Neural progenitor cell (in vitro differentiated cells): ENCODE measurements at regions not wholly inside any gene's neighbourhood (a gene's known extent, or its start where the extent isn't known, plus 50 kb on each side); places are given as distances from the start of the nearest gene placed in this dataset.

Experiments used
- DNase-seq: peaks from one replicate; pipeline ENCODE4 v3.0.0-alpha.2; 2016; ENCODE audit warnings: low spot score
- H2AFZ ChIP-seq: fragments of 200-600 bp; sonication (generic); replicated peaks from 2 replicates; pipeline ENCODE4 v1.6.1; 2016; ENCODE audit warnings: antibody characterized with exemption
- H3F3A ChIP-seq: fragments of 200-600 bp; sonication (generic); 2 replicates; pipeline ENCODE4 v1.6.1; 2016; ENCODE audit warnings: antibody characterized with exemption, low read depth
- H3K27ac ChIP-seq: fragments of 200-600 bp; sonication (generic); 2 replicates; pipeline ENCODE4 v1.5.1; 2016; ENCODE audit warnings: mild to moderate bottlenecking
- H3K27me3 ChIP-seq: fragments of 200-600 bp; sonication (generic); 2 replicates; pipeline ENCODE4 v1.6.1; 2016; ENCODE audit warnings: mild to moderate bottlenecking, moderate library complexity
- H3K36me3 ChIP-seq: fragments of 200-600 bp; sonication (generic); 2 replicates; pipeline ENCODE4 v1.5.1; 2016
- H3K4me1 ChIP-seq: fragments of 200-600 bp; sonication (generic); 2 replicates; pipeline ENCODE4 v1.6.1; 2016; ENCODE audit warnings: mixed run types
- H3K4me2 ChIP-seq: fragments of 200-600 bp; sonication (generic); 2 replicates; pipeline ENCODE4 v1.6.1; 2016
- H3K4me3 ChIP-seq: fragments of 200-600 bp; sonication (generic); 2 replicates; pipeline ENCODE4 v1.5.1; 2016
- H3K79me2 ChIP-seq: fragments of 200-600 bp; sonication (generic); 2 replicates; pipeline ENCODE4 v1.6.1; 2016; ENCODE audit warnings: low read depth
- H3K9ac ChIP-seq: fragments of 200-600 bp; sonication (generic); 2 replicates; pipeline ENCODE4 v1.6.1; 2016
- H3K9me3 ChIP-seq: fragments of 200-600 bp; sonication (generic); 2 replicates; pipeline ENCODE4 v1.5.1; 2016; ENCODE audit warnings: low read depth
- H4K20me1 ChIP-seq: fragments of 200-600 bp; sonication (generic); 2 replicates; pipeline ENCODE4 v1.6.1; 2016; ENCODE audit warnings: low read depth
- H3K27ac Mint-ChIP-seq: 3 replicates; pipeline ENCODE4 v1.8.0; 2021; ENCODE audit warnings: mixed read lengths
- H3K27me3 Mint-ChIP-seq: 2 replicates; pipeline ENCODE4 v1.8.0; 2022; ENCODE audit warnings: low read depth, mild to moderate bottlenecking, inconsistent platforms, moderate library complexity, mixed read lengths; ENCODE audit not compliant: insufficient read depth
- H3K36me3 Mint-ChIP-seq: 3 replicates; pipeline ENCODE4 v1.8.0; 2021; ENCODE audit warnings: mixed read lengths
- H3K4me1 Mint-ChIP-seq: 3 replicates; pipeline ENCODE4 v1.8.0; 2021; ENCODE audit warnings: mixed read lengths
- H3K4me3 Mint-ChIP-seq: 3 replicates; pipeline ENCODE4 v1.8.0; 2021; ENCODE audit warnings: mild to moderate bottlenecking, moderate library complexity, mixed read lengths
- H3K9me3 Mint-ChIP-seq: 3 replicates; pipeline ENCODE4 v1.8.0; 2020; ENCODE audit warnings: mixed read lengths
- CTCF ChIP-seq: fragments of 200-600 bp; sonication (generic); IDR thresholded peaks from 2 replicates; pipeline ENCODE4 v1.5.1; 2017; ENCODE audit warnings: antibody characterized with exemption, mild to moderate bottlenecking
- EZH2 ChIP-seq: fragments of 200-600 bp; sonication (generic); IDR thresholded peaks from 2 replicates; pipeline ENCODE4 v1.6.1; 2017; ENCODE audit warnings: antibody characterized with exemption, mild to moderate bottlenecking, moderate library complexity
- EZH2phosphoT487 ChIP-seq: fragments of 200-600 bp; sonication (generic); IDR thresholded peaks from 2 replicates; pipeline ENCODE4 v1.6.1; 2017; ENCODE audit warnings: antibody characterized with exemption

- Histone ChIP-seq H3F3A (no peaks in the 10 kb centered on the region), H3K27me3 (no peaks in the 10 kb centered on the region), H2AFZ (no peak overlapping the region), H3K27ac (no peak overlapping the region), H3K79me2 (no peaks in the 10 kb centered on the region), H3K36me3 (no peaks in the 10 kb centered on the region), H3K9ac (no peak overlapping the region), H3K4me2 (no peak overlapping the region), H3K4me3 (no peak overlapping the region), H3K4me1 (no peaks in the 10 kb centered on the region), H3K9me3 (no peaks in the 10 kb centered on the region), H4K20me1 (no peaks in the 10 kb centered on the region)
- DNase-seq, result no peak
- TF ChIP-seq EZH2, result no peak
- TF ChIP-seq EZH2phosphoT487, result no peak
- TF ChIP-seq CTCF, result no peak
- Mint-ChIP-seq H3K27me3 (no peaks in the 10 kb centered on the region), H3K4me1 (no peaks in the 10 kb centered on the region), H3K36me3 (no peaks in the 10 kb centered on the region), H3K4me3 (no peak overlapping the region), H3K9me3 (no peaks in the 10 kb centered on the region), H3K27ac (no peak overlapping the region)
These were observed 239.3 kb downstream of the GAS1 start for GRCh38 chr9:86707932-86708510.

- no peak for DNase-seq
- no peaks in the 10 kb centered on the region for H3K4me1 ChIP-seq
- H3K9me3 ChIP-seq, result no peaks in the 10 kb centered on the region
- H3K27ac ChIP-seq, result no peak overlapping the region
- no peaks in the 10 kb centered on the region for H3K27me3 ChIP-seq
- H3K9me3 Mint-ChIP-seq, result no peaks in the 10 kb centered on the region
- H2AFZ ChIP-seq, result no peak overlapping the region
- H3K79me2 ChIP-seq, result no peaks in the 10 kb centered on the region
- H3K36me3 Mint-ChIP-seq, result no peaks in the 10 kb centered on the region
- TF ChIP-seq CTCF, result no peak
- TF ChIP-seq EZH2phosphoT487, result no peak
- TF ChIP-seq EZH2, result no peak
- no peak overlapping the region for H3K9ac ChIP-seq
- H4K20me1 ChIP-seq, result no peaks in the 10 kb centered on the region
- H3K4me3 Mint-ChIP-seq, result no peak overlapping the region
- no peaks in the 10 kb centered on the region for H3F3A ChIP-seq
- H3K4me1 Mint-ChIP-seq, result peaks cover 3% of the 10 kb centered on the region
- no peaks in the 10 kb centered on the region for H3K36me3 ChIP-seq
- no peak overlapping the region for H3K4me3 ChIP-seq
- no peak overlapping the region for H3K27ac Mint-ChIP-seq
- no peak overlapping the region for H3K4me2 ChIP-seq
- no peaks in the 10 kb centered on the region for H3K27me3 Mint-ChIP-seq
These were observed 240.9 kb downstream of the GAS1 start for GRCh38 chr9:86706391-86706790.

- H3K4me3 ChIP-seq, result no peak overlapping the region
- no peak overlapping the region for H3K4me3 Mint-ChIP-seq
These were observed 241.8 kb downstream of the GAS1 start for GRCh38 chr9:86705490-86705889.

More at GRCh38 chr9:86705490-86705889, 241.8 kb downstream of the GAS1 start:
- H3K27me3 Mint-ChIP-seq, result no peaks in the 10 kb centered on the region
- no peak overlapping the region for H3K9ac ChIP-seq
- H4K20me1 ChIP-seq, result no peaks in the 10 kb centered on the region
- TF ChIP-seq EZH2 (no peak), CTCF (no peak), EZH2phosphoT487 (no peak)
- H3K27me3 ChIP-seq, result no peaks in the 10 kb centered on the region
- H2AFZ ChIP-seq, result no peak overlapping the region
- H3K79me2 ChIP-seq, result no peaks in the 10 kb centered on the region
- no peaks in the 10 kb centered on the region for H3K4me1 ChIP-seq
- no peak overlapping the region for H3K27ac ChIP-seq
- no peak overlapping the region for H3K27ac Mint-ChIP-seq
- H3F3A ChIP-seq, result no peaks in the 10 kb centered on the region
- H3K36me3 ChIP-seq, result no peaks in the 10 kb centered on the region
- DNase-seq, result no peak
- H3K9me3 Mint-ChIP-seq, result no peaks in the 10 kb centered on the region
- no peak overlapping the region for H3K4me2 ChIP-seq
- H3K36me3 Mint-ChIP-seq, result no peaks in the 10 kb centered on the region
- no peaks in the 10 kb centered on the region for H3K9me3 ChIP-seq
- peaks cover 10% of the 10 kb centered on the region for H3K4me1 Mint-ChIP-seq
